HG02798 (cell line): ENCODE measurements at regions not wholly inside any gene's neighbourhood (a gene's known extent, or its start where the extent isn't known, plus 50 kb on each side); places are given as distances from the start of the nearest gene placed in this dataset.
"Not testable (repeated sequence)": the region's sequence is repeated elsewhere in the genome, so short reads cannot be mapped to it uniquely, and the experiment has no call there.

Source experiments
- ATAC-seq: cut with Tn5 transposase; IDR thresholded peaks from one replicate; pipeline ENCODE4 v1.9.1; 2021; ENCODE audit warnings: mild to moderate bottlenecking; ENCODE audit not compliant: unreplicated experiment, poor library complexity

DNA sequence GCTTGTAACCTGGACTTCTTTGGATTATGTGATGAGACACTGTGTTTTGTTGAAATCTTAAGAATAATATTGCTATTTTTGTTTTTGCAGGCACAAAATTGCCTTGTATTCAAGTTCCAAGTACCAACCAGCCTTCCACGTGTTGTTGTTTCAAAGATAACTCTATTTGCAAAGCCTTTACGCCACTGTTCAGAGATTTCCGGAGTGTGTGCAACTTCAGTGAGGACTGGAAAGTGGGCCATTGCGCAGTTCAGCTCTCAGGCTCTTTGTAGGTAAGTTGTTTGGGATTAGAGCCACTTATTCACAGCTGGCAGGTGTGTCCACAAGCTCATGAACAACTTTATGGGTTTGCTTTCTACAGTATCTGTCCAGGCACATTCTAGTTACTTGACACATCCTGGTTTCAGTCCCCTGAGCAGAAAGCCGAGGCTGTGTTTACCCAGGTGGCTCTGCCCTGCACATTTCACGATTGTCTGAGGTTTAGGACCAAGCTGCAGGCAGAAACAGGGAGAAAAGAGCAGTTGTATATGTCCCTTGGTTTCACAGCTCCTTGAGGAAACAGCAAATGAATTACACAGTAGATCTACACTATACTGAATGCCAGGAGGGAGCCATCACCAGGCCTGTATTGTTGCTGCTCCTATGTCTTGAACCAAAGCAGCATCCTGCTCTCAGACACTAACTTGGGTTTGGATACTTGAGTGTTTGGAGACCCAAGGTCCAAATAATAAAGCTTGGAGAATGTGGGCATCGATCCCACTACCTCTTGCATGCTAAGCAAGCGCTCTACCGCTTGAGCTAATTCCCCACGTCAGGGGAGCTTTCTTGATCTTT lies 136.1 kb upstream of the ZNF322 start:
- ATAC-seq = not testable (repeated sequence)

DNA sequence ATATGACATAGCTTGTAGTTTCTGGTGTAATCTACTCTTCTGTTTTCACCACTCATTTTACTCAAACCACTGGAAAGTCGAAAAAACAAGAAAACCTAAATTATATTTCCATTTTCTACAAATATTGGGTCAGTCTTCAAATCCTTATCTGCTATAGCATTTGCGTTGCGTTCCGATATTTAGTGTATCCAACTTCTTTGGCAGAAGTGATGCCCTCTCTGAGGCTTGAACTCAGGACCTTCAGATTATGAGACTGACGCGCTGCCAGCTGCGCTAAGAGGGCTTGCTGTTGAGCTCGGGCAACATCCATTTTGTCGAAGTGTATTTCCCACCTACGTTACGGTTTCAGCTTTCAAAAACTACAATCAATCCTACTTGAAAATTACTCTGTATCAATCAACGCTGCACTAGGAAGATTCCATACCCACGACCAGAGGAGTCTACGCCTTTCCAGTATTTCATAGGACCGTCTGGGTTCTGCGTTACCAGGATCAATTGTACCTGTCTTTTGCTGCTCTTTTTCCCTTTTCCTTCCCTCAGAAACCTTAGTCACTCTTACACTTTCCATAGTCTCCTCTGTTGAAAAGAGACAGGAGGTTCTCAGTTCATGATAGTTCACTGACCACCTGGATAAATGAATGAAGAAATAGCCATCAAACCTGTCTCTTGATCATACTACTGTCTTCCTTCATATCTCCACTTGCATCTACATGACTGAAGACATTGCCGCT lies 140.5 kb upstream of the ZNF322 start:
- not testable (repeated sequence) for ATAC-seq

DNA sequence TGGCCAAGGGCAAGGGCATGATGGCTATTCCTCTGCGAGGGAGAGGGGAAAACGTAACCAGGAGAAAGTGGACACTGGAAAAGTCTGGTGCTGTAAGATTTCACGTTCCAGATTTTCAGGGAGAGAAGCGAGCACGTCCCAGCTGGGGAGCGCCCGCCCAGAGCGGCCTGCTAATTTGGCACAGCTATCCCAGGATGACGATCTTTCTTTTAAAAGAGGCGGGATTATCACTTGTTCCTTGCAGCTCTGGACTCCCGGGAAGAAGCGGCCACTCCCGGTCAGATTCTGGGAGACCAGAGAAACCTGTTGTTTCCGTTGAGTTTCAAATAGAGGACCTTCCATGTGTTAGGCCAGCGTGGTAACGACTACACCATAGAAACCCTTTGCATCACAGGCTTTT lies 144.2 kb upstream of the ZNF322 start:
- not testable (repeated sequence) for ATAC-seq

DNA sequence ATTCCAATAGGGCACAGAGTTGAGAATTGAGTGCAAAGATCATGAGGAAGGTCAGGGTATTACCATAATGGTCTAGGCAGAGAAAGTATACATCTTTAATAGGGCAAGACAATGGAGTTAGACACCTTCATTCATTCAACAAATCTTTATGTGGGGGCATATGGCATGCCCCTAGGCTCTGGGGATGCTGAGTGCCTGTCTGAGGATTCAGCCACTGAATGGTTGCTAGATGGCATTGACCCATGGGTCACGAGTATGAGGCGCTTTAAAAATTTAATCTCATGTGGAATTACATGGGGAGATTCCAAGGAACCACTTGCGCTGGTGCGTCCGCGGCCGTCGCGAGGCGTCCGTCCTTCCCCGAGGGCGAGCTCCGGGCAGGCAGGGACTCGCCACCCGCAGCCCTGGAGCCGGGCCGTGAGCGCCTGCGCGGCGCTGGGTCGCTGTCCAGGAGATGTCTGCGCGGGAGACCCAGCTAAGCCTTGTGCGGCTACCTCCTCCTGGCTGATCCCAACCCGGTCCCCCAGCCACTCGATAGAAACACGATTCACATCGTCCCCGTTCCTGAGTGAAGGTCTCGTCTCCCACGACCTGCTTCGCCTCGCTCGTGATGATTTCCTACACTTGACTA lies 152.1 kb upstream of the ZNF322 start:
- not testable (repeated sequence) for ATAC-seq

DNA sequence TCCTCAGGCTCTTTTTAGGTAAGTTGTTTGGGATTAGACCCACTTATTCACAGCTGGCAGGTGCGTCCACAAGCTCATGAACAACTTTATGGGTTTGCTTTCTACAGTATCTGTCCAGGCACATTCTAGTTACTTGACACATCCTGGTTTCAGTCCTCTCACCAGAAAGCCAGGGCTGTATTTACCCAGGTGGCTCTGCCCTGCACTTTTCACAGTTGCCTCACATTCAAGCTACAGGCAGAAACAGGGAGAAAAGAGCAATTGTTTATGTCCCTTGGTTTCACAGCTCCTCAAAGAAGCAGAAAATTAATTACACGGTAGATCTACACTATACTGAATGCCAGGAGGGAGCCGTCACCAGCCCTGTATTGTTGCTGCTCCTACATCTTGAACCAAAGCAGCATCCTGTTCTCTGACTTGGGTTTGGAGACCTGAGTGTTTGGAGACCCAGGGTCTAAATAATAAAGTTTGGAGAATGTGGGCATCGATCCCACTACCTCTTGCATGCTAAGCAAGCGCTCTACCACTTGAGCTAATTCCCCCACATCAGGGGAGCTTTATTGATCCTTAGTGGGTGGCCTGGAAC lies 159.2 kb upstream of the ZNF322 start:
- ATAC-seq = not testable (repeated sequence)

DNA sequence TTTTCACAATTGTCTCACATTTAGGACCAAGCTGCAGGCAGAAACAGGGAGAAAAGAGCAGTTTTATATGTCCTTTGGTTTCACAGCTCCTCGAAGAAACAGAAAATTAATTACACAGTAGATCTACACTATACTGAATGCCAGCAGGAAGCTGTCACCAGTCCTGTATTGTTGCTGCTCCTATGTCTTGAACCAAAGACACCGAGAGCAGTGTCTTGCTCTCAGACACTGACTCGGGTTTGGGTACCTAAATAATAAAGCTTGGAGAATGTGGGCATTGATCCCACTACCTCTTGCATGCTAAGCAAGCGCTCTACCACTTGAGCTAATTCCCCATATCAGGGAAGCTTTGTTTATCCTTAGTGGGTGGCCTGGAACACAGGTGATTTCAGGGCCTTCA lies 168.4 kb upstream of the ZNF322 start:
- ATAC-seq = not testable (repeated sequence)

DNA sequence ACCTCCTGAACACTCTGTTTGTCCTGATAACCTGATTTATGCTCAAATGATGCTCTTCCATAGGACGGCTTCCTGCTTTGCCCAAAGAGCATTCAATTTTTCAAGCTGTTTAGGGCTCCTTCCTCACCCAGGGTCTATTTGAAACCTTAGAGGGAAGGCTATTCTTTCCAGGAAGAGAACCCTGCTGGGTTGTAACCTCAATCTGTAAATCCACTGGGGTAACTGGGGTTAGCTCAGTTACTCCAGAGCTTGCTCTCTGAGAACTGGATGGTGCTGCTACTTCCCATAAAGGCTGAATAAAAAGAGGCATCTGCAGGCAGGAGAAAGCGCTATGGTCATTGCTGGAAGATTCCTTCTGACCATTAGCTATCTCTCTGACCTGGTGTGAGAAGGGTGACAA lies 169.9 kb upstream of the ZNF322 start:
- not testable (repeated sequence) for ATAC-seq

DNA sequence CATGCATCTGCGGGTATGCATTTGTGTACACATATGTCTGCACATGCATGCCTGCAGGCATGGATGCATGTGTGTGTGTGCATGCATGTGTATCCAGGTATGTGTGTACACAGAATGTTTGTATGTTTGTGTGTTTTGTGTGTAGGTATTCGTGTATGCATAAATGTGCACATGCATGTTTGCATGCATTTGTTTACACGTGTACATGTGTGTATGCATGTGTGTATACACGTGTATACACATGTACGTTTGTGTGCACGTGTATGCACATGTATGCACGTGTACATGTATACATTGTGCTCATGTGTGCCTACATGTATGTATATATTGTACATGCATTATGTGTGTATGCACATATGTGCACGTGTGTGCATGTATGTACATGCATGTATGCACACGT lies 171.4 kb upstream of the ZNF322 start:
- ATAC-seq = not testable (repeated sequence)

DNA sequence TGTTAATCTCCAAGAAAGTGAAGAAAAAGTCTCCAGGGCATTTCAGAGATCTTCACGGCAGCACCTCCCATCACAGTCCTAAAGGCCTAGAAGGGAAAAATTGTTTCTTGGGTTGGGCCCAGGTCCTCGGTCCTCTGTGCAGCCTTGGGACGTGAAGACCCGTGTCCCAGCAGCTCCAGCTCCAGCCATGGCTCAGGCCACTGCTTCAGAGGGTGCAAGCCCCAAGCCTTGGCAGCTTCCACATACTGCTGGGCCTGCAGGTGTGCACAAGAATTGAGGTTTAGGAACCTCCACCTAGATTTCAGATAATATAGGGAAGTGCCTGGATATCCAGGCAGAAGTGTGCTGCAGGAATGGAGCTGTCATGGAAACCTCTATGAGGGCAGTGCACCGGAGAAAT lies 176.2 kb upstream of the ZNF322 start:
- not testable (repeated sequence) for ATAC-seq

DNA sequence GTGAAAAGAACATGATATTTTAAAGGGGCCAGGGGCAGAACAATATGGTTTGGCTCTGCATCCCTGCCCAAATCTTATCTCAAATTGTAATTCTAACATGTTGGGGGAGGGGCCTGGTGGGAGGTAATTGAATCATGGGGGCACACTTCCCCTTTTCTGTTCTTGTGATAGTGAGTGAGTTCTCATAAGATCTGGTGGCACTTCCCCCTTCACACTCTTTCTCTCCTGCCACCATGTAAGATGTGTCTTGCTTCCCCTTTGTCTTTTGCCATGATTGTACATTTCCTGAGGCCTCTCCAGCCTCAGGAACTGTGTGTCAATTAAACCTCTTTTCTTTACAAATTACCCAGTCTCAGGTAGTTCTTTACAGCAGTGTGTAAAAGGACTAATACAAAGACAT lies 177.1 kb upstream of the ZNF322 start:
- ATAC-seq = not testable (repeated sequence)

DNA sequence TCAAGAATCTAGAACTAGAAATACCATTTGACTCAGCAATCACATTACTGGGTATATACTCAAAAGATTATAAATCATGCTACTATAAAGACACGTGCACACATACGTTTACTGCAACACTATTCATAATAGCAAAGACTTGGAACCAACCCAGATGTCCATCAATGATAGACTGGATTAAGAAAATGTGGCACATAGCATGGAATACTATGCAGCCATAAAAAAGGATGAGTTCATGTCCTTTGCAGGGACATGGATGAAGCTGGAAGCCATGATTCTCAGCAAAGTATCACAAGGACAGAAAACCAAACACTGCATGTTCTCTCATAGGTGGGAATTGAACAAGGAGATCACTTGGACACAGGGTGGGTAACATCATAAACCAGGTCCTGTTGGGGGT lies 185.3 kb upstream of the ZNF322 start:
- not testable (repeated sequence) for ATAC-seq

DNA sequence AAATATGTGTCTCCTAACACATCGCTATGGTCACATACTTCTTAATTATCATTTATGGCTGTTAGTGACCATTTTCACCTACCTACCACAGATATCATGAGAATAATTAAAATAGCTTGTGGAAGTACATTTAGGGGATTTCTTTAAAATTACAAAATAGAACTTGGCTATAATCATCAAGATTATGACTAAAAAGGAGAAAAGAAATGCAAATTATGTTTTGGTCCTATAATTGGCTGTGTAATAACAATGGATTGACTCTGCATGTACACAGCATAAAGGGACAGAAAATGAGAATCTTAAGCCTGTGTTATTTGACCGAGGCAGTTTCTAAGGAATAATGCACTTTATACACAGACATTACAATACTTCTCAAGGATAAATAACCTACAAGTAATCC lies 197.7 kb upstream of the ZNF322 start:
- ATAC-seq = not testable (repeated sequence)

DNA sequence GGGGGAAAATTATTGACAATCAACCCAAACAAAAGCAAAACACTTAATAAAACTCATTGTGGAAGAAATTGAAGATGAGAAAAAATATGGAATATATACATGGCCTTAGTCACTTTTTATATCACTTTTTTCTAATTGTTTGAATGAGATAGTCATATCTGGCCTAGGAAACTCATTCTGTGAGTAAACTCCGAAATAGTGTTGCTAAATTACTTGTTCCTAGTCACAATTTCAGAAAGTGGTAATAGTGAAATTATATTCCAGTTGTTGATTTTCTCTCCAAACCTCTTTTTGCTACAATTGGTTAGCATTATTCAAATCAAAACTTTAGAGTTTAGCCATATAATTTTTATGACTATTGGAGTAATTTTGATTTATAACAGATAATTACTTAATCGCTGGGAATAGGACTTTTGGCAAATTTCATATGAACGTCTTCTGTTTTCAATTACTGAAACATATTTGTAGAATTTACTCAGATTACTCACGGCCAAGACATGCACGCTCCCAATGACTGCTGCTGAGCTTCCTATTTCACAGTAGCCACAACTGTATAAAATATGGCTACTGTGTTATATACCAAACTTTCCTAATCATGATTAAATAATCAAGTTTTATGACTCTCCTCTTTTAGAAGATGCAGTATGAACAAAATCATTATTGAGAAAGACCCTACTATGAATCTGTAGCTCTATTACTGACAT lies 199.7 kb upstream of the ZNF322 start:
- not testable (repeated sequence) for ATAC-seq

DNA sequence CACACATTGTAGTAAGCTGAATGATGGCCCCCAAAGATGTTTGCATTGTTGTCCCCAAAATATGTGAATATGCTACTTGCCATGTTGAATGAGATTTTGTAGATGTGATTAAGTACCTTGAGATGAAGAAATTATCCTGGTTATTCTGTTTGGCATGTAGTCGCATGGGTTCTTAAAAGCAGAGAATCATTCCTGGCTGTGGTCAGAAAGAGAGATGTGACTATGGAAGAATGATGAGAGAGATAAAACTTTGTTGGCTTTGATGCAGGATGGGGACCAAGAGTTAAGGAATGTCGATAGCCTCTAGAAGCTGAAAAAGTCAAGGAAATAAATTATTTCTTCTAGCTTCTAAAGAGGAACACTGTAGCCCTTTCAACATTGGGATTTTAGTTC lies 200.2 kb upstream of the ZNF322 start:
- not testable (repeated sequence) for ATAC-seq

DNA sequence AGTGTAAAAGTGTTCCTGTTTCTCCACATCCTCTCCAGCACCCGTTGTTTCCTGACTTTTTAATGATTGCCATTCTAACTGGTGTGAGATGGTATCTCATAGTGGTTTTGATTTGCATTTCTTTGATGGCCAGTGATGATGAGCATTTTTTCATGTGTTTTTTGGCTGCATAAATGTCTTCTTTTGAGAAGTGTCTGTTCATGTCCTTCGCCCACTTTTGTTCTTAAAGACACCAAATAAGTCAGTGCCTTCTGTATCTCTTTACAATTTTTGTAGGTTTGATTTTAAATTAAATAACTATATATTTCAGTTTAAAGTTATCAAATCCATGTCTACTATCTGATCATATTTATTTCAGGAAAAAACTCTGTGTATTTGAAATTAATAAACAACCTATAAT lies 202.4 kb upstream of the ZNF322 start:
- ATAC-seq = not testable (repeated sequence)

DNA sequence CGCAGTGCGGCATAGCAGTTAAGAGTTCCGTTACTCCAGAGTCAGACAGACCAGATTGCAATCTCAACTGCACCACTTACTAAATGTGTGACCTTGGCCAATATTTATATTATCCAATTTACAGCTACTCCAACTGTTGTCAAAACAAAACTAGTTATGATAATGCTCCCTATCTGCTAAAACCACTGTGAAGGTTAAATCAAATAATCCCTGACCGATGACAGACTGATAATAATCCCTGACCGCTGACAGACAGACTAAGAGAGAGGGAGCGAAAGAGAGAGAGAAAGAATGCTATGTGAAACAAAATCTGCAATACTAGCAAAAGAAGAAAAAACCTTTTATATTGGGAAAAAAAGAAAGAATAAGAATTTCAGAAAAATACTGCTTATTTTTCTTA lies 204.1 kb upstream of the ZNF322 start:
- not testable (repeated sequence) for ATAC-seq

DNA sequence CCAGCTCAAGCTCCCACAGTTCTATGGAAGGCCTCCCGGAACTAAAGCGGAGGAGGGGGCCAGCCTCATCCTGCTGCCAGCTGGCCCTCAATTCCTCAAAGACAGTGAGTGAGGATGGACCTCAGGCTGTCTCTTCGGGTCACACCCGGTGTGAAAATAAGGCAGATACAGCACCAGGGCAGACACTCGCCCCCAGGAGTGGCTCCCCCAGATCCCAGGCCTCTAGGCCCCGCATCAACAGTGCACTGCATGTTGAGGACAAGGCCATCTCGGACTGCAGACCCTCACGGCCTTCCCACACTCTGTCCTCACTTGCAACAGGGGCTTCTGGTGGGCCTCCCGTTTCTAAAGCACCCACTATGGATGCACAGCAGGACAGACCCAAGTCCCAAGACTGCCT lies 239.2 kb upstream of the ZNF322 start:
- not testable (repeated sequence) for ATAC-seq

DNA sequence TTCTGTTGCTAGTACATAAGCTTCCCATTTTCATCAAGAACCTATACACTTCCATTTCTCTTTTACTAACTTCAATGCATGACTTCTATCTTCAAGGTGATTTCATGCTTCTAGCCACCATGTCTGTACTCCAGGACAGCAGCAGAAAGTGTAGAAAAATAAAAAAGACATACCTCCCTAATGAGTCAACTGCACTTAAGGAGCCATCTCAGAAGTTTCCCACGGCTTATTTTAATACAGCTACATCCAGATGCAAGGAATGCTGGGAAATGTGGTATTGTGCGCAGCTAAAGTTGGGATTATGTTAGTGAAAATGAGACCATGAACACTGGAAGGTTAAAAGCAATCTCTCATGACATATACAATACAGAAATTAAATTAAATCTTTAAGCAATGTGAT lies 264.7 kb upstream of the ZNF322 start:
- ATAC-seq = not testable (repeated sequence)

DNA sequence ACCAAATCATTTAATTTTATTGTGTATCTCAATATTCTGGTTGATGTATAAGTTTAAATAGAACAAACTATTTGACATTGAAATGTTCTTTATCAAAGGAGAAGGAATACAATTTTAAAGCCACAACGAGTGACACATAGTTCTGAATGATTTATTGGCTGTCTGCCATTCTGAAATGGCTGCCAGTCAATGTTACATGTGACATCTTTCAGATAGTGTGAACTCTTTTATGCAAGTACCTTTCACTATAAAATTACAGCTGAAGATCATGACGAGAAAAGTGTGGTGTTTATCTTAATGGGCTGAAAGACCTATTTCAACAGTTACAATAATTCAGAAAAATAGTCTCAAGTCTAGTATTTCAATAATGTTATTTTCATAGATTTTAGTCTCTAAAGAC lies 268.6 kb upstream of the ZNF322 start:
- not testable (repeated sequence) for ATAC-seq

DNA sequence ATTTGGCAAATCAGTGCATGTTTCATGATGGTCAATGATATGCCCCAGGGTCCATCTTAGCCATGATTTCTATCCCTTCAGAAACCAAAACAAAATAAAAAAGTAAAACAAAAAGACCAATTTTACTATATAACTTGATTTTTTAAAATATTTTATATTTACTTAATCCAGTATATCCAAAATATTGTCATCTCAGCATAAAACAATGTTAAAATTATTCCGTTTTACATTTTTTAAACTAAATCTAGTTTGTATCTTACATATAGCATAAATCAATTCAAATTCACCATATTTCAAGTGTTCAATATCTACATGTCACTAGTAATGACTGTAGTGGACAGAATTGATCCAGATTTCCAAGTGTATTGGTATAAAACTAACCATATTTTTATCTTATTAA lies 277.7 kb upstream of the ZNF322 start:
- not testable (repeated sequence) for ATAC-seq
